DOHH2 (cell line): ENCODE measurements at regions not wholly inside any gene's neighbourhood (a gene's known extent, or its start where the extent isn't known, plus 50 kb on each side); places are given as distances from the start of the nearest gene placed in this dataset.

Source experiments
- H3F3A ChIP-seq: fragments of 200-600 bp; sonication (generic), shearing (Covaris generic); 2 replicates; pipeline ENCODE4 v1.6.0; 2016; ENCODE audit warnings: antibody characterized with exemption, mild to moderate bottlenecking; ENCODE audit not compliant: control insufficient read depth, insufficient read depth
- H3K27ac ChIP-seq: fragments of 200-600 bp; sonication (generic); 2 replicates; pipeline ENCODE4 v1.5.1; 2014; ENCODE audit warnings: low read depth, mild to moderate bottlenecking, low read length, moderate library complexity
- H3K27me3 ChIP-seq: fragments of 200-600 bp; sonication (generic); 2 replicates; pipeline ENCODE4 v1.6.1; 2014; ENCODE audit warnings: mild to moderate bottlenecking, low read length, mixed read lengths; ENCODE audit not compliant: control insufficient read depth
- H3K36me3 ChIP-seq: fragments of 200-600 bp; sonication (generic); 2 replicates; pipeline ENCODE4 v1.6.1; 2014; ENCODE audit warnings: mild to moderate bottlenecking, low read length, moderate library complexity, mixed read lengths; ENCODE audit not compliant: control insufficient read depth
- H3K4me1 ChIP-seq: fragments of 200-600 bp; sonication (generic); 2 replicates; pipeline ENCODE4 v1.6.1; 2014; ENCODE audit warnings: mild to moderate bottlenecking, low read length, mixed read lengths; ENCODE audit not compliant: control insufficient read depth
- H3K4me2 ChIP-seq: fragments of 200-600 bp; sonication (generic); 2 replicates; pipeline ENCODE4 v1.6.0; 2014; ENCODE audit warnings: mild to moderate bottlenecking, low read length, moderate library complexity
- H3K4me3 ChIP-seq: fragments of 200-600 bp; sonication (generic); 2 replicates; pipeline ENCODE4 v1.5.1; 2014; ENCODE audit warnings: mild to moderate bottlenecking, low read length, mixed read lengths
- H3K79me2 ChIP-seq: fragments of 200-600 bp; sonication (generic); 2 replicates; pipeline ENCODE4 v1.6.1; 2014; ENCODE audit warnings: mild to moderate bottlenecking, low read length, mixed read lengths; ENCODE audit not compliant: control insufficient read depth
- H3K9me2 ChIP-seq: fragments of 200-600 bp; sonication (generic); replicated peaks from 2 replicates; pipeline ENCODE4 v1.6.1; 2014; ENCODE audit warnings: mild to moderate bottlenecking, low read length, mixed read lengths; ENCODE audit not compliant: control insufficient read depth
- H3K9me3 ChIP-seq: fragments of 200-600 bp; sonication (generic); 2 replicates; pipeline ENCODE4 v1.6.1; 2014; ENCODE audit warnings: antibody characterized with exemption, low read length, mixed read lengths; ENCODE audit not compliant: control insufficient read depth, insufficient read depth
- H4K20me1 ChIP-seq: fragments of 200-600 bp; sonication (generic); 2 replicates; pipeline ENCODE4 v1.6.0; 2014; ENCODE audit warnings: low read depth, mild to moderate bottlenecking, antibody characterized with exemption, low read length, moderate library complexity; ENCODE audit not compliant: control insufficient read depth, insufficient read depth
- CTCF ChIP-seq: fragments of 200-600 bp; sonication (generic); IDR thresholded peaks from one replicate; pipeline ENCODE4 v1.5.1; 2014; ENCODE audit warnings: antibody characterized with exemption, mild to moderate bottlenecking, low read depth, low read length; ENCODE audit not compliant: poor library complexity, severe bottlenecking
- EZH2phosphoT487 ChIP-seq: fragments of 200-600 bp; sonication (generic); IDR thresholded peaks from 2 replicates; pipeline ENCODE4 v1.6.1; 2017; ENCODE audit warnings: borderline replicate concordance, mild to moderate bottlenecking, antibody characterized with exemption, low read length, moderate library complexity, mixed read lengths

GRCh38 chr17:69620363-69620762, 205.9 kb downstream of the MAP2K6 start:
- Histone ChIP-seq H3K4me3 (no peak overlapping the region), H3K4me1 (no peaks in the 10 kb centered on the region), H3K27ac (no peak overlapping the region), H4K20me1 (no peaks in the 10 kb centered on the region), H3K36me3 (no peaks in the 10 kb centered on the region), H3K9me3 (no peaks in the 10 kb centered on the region), H3K27me3 (no peaks in the 10 kb centered on the region), H3F3A (no peaks in the 10 kb centered on the region), H3K9me2 (no peaks in the 10 kb centered on the region), H3K79me2 (no peaks in the 10 kb centered on the region), H3K4me2 (no peak overlapping the region)
- TF ChIP-seq EZH2phosphoT487 (no peak), CTCF (no peak)

GRCh38 chr17:69625474-69625873, 211.0 kb downstream of the MAP2K6 start:
- Histone ChIP-seq H3K79me2 (no peaks in the 10 kb centered on the region), H4K20me1 (no peaks in the 10 kb centered on the region), H3K4me2 (no peak overlapping the region), H3F3A (no peaks in the 10 kb centered on the region), H3K36me3 (no peaks in the 10 kb centered on the region), H3K4me1 (no peaks in the 10 kb centered on the region), H3K9me2 (no peaks in the 10 kb centered on the region), H3K4me3 (no peak overlapping the region), H3K27me3 (no peaks in the 10 kb centered on the region), H3K27ac (no peak overlapping the region), H3K9me3 (no peaks in the 10 kb centered on the region)
- TF ChIP-seq CTCF: no peak
- no peak for TF ChIP-seq EZH2phosphoT487

- TF ChIP-seq CTCF: no peak
- TF ChIP-seq EZH2phosphoT487: no peak
- no peaks in the 10 kb centered on the region for H3K9me3 ChIP-seq
Measured at GRCh38 chr17:69630056-69630635, 215.6 kb downstream of the MAP2K6 start.

More at GRCh38 chr17:69630056-69630635, 215.6 kb downstream of the MAP2K6 start:
- Histone ChIP-seq H3K27me3 (no peaks in the 10 kb centered on the region), H3K4me2 (no peak overlapping the region), H3K27ac (no peak overlapping the region), H3K4me1 (no peaks in the 10 kb centered on the region), H3K79me2 (no peaks in the 10 kb centered on the region), H3F3A (no peaks in the 10 kb centered on the region), H3K9me2 (no peaks in the 10 kb centered on the region), H3K36me3 (no peaks in the 10 kb centered on the region), H3K4me3 (no peak overlapping the region), H4K20me1 (no peaks in the 10 kb centered on the region)
